Activated T-cell treated with anti-CD3 and anti-CD28 coated beads, Interleukin-2, amount 50 U/mL, for 24 hours (primary cell): ENCODE measurements at regions not wholly inside any gene's neighbourhood (a gene's known extent, or its start where the extent isn't known, plus 50 kb on each side); places are given as distances from the start of the nearest gene placed in this dataset.
"Not testable (repeated sequence)": the region's sequence is repeated elsewhere in the genome, so short reads cannot be mapped to it uniquely, and the experiment has no call there.

Experiments used
- DNase-seq: peaks from one replicate; pipeline ENCODE4 v3.0.0-alpha.2; 2020
- H3K27ac Mint-ChIP-seq: 2 replicates; pipeline ENCODE4 v1.8.0; 2020; ENCODE audit warnings: mild to moderate bottlenecking, mixed read lengths
- H3K27me3 Mint-ChIP-seq: 2 replicates; pipeline ENCODE4 v1.8.0; 2020; ENCODE audit warnings: mixed read lengths
- H3K36me3 Mint-ChIP-seq: 2 replicates; pipeline ENCODE4 v1.8.0; 2020; ENCODE audit warnings: low read depth, mixed read lengths
- H3K4me1 Mint-ChIP-seq: 2 replicates; pipeline ENCODE4 v1.8.0; 2020; ENCODE audit warnings: low read depth, mixed read lengths
- H3K4me3 Mint-ChIP-seq: 2 replicates; pipeline ENCODE4 v1.8.0; 2020; ENCODE audit warnings: mild to moderate bottlenecking, moderate library complexity, mixed read lengths
- H3K9me3 Mint-ChIP-seq: 2 replicates; pipeline ENCODE4 v1.8.0; 2020; ENCODE audit warnings: mixed read lengths

- H3K27ac Mint-ChIP-seq = no peak overlapping the region
- H3K36me3 Mint-ChIP-seq = no peaks in the 10 kb centered on the region
- H3K9me3 Mint-ChIP-seq = peaks cover 3% of the 10 kb centered on the region
Observed at GRCh38 chr9:134563397-134563796, 78.2 kb upstream of the COL5A1 start.

GRCh38 chr9:134564431-134565170, 77.0 kb upstream of the COL5A1 start:
- H3K4me3 Mint-ChIP-seq = no peak overlapping the region
- no peaks in the 10 kb centered on the region for H3K4me1 Mint-ChIP-seq
- no peak overlapping the region for H3K27ac Mint-ChIP-seq
- H3K27me3 Mint-ChIP-seq = no peaks in the 10 kb centered on the region
- H3K9me3 Mint-ChIP-seq = peaks cover 3% of the 10 kb centered on the region
- peak; percentile 2 for DNase-seq
- H3K36me3 Mint-ChIP-seq = no peaks in the 10 kb centered on the region

More at GRCh38 chr9:134563397-134563796, 78.2 kb upstream of the COL5A1 start:
- Mint-ChIP-seq H3K27me3 (peaks cover 3% of the 10 kb centered on the region), H3K4me1 (no peaks in the 10 kb centered on the region), H3K4me3 (no peak overlapping the region)
- DNase-seq = peak; percentile 2

- DNase-seq = no peak
- H3K36me3 Mint-ChIP-seq = no peaks in the 10 kb centered on the region
Observed at GRCh38 chr9:134565316-134565915, 76.2 kb upstream of the COL5A1 start.

GRCh38 chr9:134566196-134566847, 75.3 kb upstream of the COL5A1 start:
- no peak for DNase-seq

More at GRCh38 chr9:134565316-134565915, 76.2 kb upstream of the COL5A1 start:
- Mint-ChIP-seq H3K4me1 (no peaks in the 10 kb centered on the region), H3K4me3 (no peak overlapping the region), H3K9me3 (peaks cover 3% of the 10 kb centered on the region), H3K27ac (no peak overlapping the region), H3K27me3 (no peaks in the 10 kb centered on the region)

GRCh38 chr9:134566936-134567335, 74.7 kb upstream of the COL5A1 start:
- no peak overlapping the region for H3K4me3 Mint-ChIP-seq

More at GRCh38 chr9:134566196-134566847, 75.3 kb upstream of the COL5A1 start:
- no peaks in the 10 kb centered on the region for H3K36me3 Mint-ChIP-seq
- no peaks in the 10 kb centered on the region for H3K4me1 Mint-ChIP-seq
- H3K27ac Mint-ChIP-seq = no peak overlapping the region
- H3K4me3 Mint-ChIP-seq = no peak overlapping the region
- H3K27me3 Mint-ChIP-seq = no peaks in the 10 kb centered on the region
- peaks cover 3% of the 10 kb centered on the region for H3K9me3 Mint-ChIP-seq

GRCh38 chr9:134568116-134568515, 73.5 kb upstream of the COL5A1 start:
- Mint-ChIP-seq H3K27ac (no peak overlapping the region), H3K9me3 (peaks cover 3% of the 10 kb centered on the region), H3K4me3 (no peak overlapping the region), H3K4me1 (no peaks in the 10 kb centered on the region), H3K36me3 (no peaks in the 10 kb centered on the region), H3K27me3 (no peaks in the 10 kb centered on the region)
- peak; percentile 5 for DNase-seq

More at GRCh38 chr9:134566936-134567335, 74.7 kb upstream of the COL5A1 start:
- Mint-ChIP-seq H3K36me3 (no peaks in the 10 kb centered on the region), H3K27me3 (no peaks in the 10 kb centered on the region), H3K27ac (no peak overlapping the region), H3K4me1 (no peaks in the 10 kb centered on the region), H3K9me3 (peaks cover 3% of the 10 kb centered on the region)
- peak; percentile 11 for DNase-seq

- no peaks in the 10 kb centered on the region for H3K27me3 Mint-ChIP-seq
- H3K36me3 Mint-ChIP-seq = no peaks in the 10 kb centered on the region
- no peaks in the 10 kb centered on the region for H3K4me1 Mint-ChIP-seq
- H3K4me3 Mint-ChIP-seq = no peak overlapping the region
- no peak for DNase-seq
- no peak overlapping the region for H3K27ac Mint-ChIP-seq
- peaks cover 3% of the 10 kb centered on the region for H3K9me3 Mint-ChIP-seq
Observed at GRCh38 chr9:134568811-134569210, 72.8 kb upstream of the COL5A1 start.

GRCh38 chr9:134569626-134570025, 72.0 kb upstream of the COL5A1 start:
- Mint-ChIP-seq H3K27ac (no peak overlapping the region), H3K4me1 (no peaks in the 10 kb centered on the region), H3K27me3 (no peaks in the 10 kb centered on the region), H3K9me3 (peaks cover 3% of the 10 kb centered on the region), H3K36me3 (no peaks in the 10 kb centered on the region), H3K4me3 (no peak overlapping the region)
- DNase-seq = no peak

- Mint-ChIP-seq H3K27me3 (no peaks in the 10 kb centered on the region), H3K27ac (no peak overlapping the region)
Observed at GRCh38 chr9:134570151-134570621, 71.4 kb upstream of the COL5A1 start.

GRCh38 chr9:134570711-134571325, 70.8 kb upstream of the COL5A1 start:
- Mint-ChIP-seq H3K4me1 (no peaks in the 10 kb centered on the region), H3K36me3 (no peaks in the 10 kb centered on the region), H3K4me3 (no peak overlapping the region), H3K9me3 (peaks cover 3% of the 10 kb centered on the region), H3K27ac (no peak overlapping the region), H3K27me3 (no peaks in the 10 kb centered on the region)
- peak; percentile 13 for DNase-seq

More at GRCh38 chr9:134570151-134570621, 71.4 kb upstream of the COL5A1 start:
- no peak for DNase-seq
- Mint-ChIP-seq H3K9me3 (peaks cover 3% of the 10 kb centered on the region), H3K4me3 (no peak overlapping the region), H3K4me1 (no peaks in the 10 kb centered on the region), H3K36me3 (no peaks in the 10 kb centered on the region)

- Mint-ChIP-seq H3K27ac (no peak overlapping the region), H3K27me3 (no peaks in the 10 kb centered on the region)
- DNase-seq = peak; percentile 14
Observed at GRCh38 chr9:134571326-134571931, 70.2 kb upstream of the COL5A1 start.

GRCh38 chr9:134571946-134572917, 69.4 kb upstream of the COL5A1 start:
- peaks cover 3% of the 10 kb centered on the region for H3K9me3 Mint-ChIP-seq
- no peak overlapping the region for H3K27ac Mint-ChIP-seq
- H3K4me3 Mint-ChIP-seq = no peak overlapping the region
- peak; percentile 30 for DNase-seq
- no peaks in the 10 kb centered on the region for H3K36me3 Mint-ChIP-seq
- H3K27me3 Mint-ChIP-seq = peaks cover 5% of the 10 kb centered on the region
- no peaks in the 10 kb centered on the region for H3K4me1 Mint-ChIP-seq

More at GRCh38 chr9:134571326-134571931, 70.2 kb upstream of the COL5A1 start:
- Mint-ChIP-seq H3K4me3 (no peak overlapping the region), H3K36me3 (no peaks in the 10 kb centered on the region), H3K9me3 (peaks cover 3% of the 10 kb centered on the region), H3K4me1 (no peaks in the 10 kb centered on the region)

- not testable (repeated sequence) for H3K36me3 Mint-ChIP-seq, H3K9me3 Mint-ChIP-seq, H3K4me1 Mint-ChIP-seq, H3K4me3 Mint-ChIP-seq, H3K27ac Mint-ChIP-seq
- peak; percentile 6 for DNase-seq
- H3K27me3 Mint-ChIP-seq = peaks cover 21% of the 10 kb centered on the region
Observed at GRCh38 chr9:134574686-134575085, 66.9 kb upstream of the COL5A1 start.
